GM21825 (cell line): ENCODE measurements at regions not wholly inside any gene's neighbourhood (a gene's known extent, or its start where the extent isn't known, plus 50 kb on each side); places are given as distances from the start of the nearest gene placed in this dataset.
"Not testable (repeated sequence)": the region's sequence is repeated elsewhere in the genome, so short reads cannot be mapped to it uniquely, and the experiment has no call there.

Experiments
- ATAC-seq: cut with Tn5 transposase; IDR thresholded peaks from one replicate; pipeline ENCODE4 v1.9.1; 2021; ENCODE audit warnings: mild to moderate bottlenecking, moderate library complexity; ENCODE audit not compliant: unreplicated experiment

DNA sequence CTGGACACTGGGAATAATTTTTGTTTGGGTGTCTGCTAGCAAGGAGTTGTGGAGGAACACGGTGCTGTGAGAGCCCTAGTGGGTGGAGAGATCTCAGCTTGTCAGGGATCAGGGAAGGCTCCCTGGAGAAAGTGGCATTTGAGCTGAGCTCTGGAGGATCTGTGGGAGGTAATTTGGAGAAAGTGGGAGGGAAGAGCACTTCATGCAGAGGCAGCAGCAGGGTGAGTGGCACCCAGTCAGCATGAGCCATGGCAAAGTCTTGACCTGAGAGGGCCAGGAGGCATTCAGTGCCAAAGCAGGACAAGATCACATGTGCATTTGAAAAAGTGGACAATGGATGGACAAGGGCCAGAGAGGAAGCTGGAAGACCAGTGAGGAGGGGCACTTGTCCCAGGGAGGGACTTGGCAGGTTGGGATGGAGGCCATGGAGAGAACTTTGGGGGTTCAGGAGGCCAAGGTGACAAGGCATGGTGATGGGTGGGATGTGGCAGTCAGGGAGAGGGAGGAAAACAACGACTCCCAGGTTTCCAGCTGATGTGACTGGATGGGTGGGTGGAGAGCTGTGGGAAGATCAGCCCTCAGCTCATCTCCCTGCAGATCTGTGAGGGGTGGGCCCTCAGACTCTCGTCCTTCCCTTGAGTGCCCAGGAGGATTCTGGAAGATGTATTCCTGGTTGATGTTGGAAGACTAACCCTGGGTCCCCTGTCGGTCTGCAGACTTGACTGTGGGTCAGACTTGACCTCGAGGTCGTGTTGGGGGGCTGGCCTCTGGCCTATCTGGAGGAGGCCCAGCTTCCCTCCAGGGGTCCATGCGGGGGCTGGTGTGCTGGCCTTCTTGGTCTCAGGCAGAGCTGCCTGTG, 68.9 kb upstream of the PITX1 start:
- no peak for ATAC-seq

DNA sequence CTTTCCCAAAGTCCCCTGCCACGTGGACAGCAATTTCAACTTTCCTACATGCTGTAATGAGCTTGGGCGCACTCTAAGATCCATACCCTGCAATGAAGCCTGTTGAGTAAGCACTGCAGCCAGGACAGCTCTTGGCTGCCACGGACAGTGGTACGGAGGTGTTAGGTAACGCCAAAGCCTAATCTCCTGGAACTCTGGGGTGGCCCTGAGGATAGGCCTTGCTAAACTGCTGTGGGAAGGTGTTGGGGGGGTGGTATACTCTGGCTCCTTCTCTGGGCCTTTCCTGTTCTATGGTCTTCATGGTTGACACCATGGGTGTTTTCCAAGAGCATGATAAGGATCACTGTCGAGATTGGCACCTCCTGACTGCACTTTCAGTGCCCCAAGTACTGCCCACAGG, 66.4 kb upstream of the PITX1 start:
- no peak for ATAC-seq

- ATAC-seq, result no peak
Observed at GRCh38 chr5:135100011-135100410, 66.0 kb upstream of the PITX1 start.

GRCh38 chr5:135097390-135097789, 63.4 kb upstream of the PITX1 start:
- ATAC-seq, result no peak

DNA sequence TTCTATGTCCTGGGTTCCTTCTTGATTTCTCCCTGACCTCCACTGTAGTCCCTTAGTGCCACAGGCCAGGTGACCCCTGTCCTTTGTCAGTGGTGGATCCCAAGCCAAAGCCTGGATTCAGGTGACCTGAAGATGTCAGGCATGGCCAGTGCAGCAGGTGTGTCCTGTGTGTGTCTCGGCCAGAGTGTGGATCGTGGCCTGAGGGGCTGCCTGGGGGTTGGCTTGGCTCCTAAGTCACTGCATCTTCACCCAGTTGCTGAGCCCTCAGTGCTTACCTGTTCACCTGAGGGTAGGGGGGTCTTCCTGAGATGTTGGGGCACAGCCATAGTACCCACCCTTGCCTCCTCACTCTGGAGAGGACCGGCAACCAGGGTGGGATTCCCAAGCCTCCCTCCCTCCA, 61.8 kb upstream of the PITX1 start:
- ATAC-seq, result no peak

GRCh38 chr5:135095052-135095715, 61.2 kb upstream of the PITX1 start:
- ATAC-seq, result no peak

DNA sequence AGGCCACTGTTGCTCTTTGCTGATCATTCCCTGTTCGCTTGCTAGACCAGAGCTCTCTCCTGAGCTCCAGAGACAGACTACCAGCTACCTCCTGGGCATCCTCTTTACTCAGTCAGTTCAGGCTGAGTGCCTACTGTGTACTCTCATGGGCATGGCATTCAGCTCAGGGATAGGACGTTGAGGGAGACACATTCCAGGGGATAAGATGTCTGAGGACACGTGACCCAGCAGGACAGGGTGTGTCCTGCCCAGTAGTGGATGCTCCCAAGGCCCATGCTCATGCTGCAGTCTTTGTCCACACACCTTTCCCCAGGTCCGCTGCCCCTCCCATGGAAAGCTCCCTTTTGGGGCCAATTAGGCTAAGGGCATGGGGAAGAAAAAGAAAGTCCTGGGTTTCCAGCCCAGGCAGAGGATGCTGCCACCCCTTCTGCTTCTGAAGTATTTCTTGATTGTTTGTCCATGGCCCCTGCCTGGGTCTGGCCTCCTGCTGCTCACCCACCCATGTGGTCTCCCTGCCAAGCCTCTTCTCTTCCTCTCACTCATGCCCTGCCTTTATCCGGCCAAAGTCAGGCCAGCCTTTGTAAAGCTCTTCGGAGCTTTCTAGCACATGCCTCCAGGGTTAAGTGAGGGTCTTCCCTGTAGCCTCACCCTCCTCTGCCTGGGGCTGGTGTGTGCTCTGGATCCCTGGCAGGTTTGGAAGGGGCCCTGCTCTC, 60.5 kb upstream of the PITX1 start:
- ATAC-seq, result no peak

- ATAC-seq, result not testable (repeated sequence)
Observed at GRCh38 chr5:135093483-135093882, 59.5 kb upstream of the PITX1 start.

- no peak for ATAC-seq
Observed at GRCh38 chr5:135092476-135092875, 58.4 kb upstream of the PITX1 start.

- no peak for ATAC-seq
Observed at GRCh38 chr5:135091286-135091685, 57.3 kb upstream of the PITX1 start.

GRCh38 chr5:135089912-135090311, 55.9 kb upstream of the PITX1 start:
- ATAC-seq, result no peak

DNA sequence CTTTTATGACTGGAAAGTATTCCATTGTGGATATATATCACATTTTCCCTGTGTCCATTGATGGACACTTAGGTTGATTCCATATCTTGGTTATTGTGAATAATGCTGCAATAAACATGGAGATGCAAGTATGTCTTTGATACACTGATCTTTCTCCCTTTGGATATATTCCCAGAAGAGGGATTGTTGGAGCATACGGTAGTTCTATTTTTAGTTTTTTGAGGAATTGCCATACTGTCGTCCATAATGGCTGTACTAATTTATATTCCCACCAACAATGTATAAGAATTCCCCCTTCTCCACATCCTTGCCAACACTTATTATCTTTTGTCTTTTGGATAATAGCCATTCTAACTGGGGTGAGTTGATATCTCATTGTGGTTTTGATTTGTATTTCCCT, 54.9 kb upstream of the PITX1 start:
- ATAC-seq, result no peak

- no peak for ATAC-seq
Observed at GRCh38 chr5:135087950-135088349, 53.9 kb upstream of the PITX1 start.

DNA sequence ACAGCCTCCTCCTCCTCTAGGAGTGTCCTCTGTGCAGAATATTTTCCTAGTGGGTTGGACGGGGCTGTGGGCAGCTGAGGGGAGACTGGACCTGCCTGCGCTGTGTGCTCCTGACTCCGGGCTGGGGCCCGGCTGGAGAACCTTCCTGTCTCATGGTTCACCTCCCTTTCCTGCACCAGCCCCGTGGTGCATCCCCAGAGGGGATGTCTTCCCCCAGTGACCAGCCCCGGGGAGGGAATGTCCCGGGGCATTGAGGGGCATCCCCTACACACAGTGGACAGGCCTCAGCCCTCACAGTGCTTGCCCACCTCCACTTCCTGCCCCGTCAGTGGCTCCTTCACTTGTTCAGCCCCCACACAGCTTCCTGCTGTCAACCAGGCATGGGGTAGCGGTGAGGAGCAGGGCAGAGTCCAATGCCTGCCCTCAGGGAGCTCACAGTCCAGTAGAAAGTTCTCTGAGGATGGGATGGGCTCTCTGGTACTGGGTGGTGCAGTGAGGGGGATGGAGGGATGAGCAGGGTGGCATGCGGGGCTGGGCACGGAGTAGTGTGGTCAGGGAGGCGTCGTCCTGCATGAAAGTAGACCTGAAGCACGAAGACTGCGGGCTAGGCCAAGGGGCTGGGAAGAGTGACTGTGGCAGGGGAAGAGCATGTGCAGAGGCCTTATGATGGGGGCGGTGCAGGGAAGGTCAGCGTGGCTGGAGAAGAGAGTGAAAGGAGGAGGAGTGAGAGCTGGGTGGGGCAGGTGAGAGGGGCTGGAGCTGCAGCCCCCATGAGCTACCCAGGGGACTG, 52.1 kb upstream of the PITX1 start:
- no peak for ATAC-seq

- ATAC-seq, result no peak
Observed at GRCh38 chr5:135085133-135085935, 51.3 kb upstream of the PITX1 start.
